MV-4-11 (cell line): ENCODE measurements at regions not wholly inside any gene's neighbourhood (a gene's known extent, or its start where the extent isn't known, plus 50 kb on each side); places are given as distances from the start of the nearest gene placed in this dataset.

Experiments used
- DNase-seq: peaks from one replicate; lab custom pipeline; 2025; lab: John Stamatoyannopoulos, UW

- DNase-seq, result no peak
Measured at GRCh38 chr5:114153833-114154232, 208.0 kb upstream of the KCNN2 start.

DNA sequence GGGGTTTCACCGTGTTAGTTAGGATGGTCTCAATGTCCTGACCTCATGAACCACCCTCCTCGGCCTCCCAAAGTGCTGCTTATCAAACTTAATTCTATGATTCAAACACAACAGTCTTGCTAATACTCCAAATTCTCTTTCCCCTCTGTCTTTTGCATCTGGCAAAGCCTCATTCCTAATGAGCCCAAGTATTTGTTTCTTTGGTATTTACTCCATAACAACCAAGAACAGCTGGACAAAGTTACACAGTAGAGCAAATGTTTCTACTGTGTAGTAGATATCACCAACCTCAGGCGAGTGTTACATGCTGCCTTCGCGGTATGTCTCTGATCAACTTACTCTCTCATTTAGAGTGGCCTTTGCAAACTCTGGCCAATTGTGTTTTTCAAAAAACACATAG is 195.8 kb upstream of the KCNN2 start:
- DNase-seq, result no peak

DNA sequence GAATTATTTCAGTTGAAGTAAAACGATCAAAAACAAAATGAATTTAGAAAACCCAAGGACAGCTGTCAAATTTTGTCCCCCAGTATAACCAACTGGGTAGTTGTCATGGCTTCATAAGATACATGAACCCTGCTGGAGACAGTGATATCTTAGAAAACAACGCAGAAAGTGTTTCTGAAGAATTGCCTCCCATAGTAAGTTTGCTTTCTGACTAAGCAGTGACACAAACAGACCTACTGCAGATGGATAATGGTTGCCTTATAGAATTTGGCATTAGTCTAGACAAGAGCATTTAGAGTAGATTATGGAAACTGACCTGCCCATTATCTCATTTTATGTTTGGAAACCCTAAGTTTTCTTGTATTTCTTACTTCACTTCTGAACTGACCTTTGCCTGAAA is 187.7 kb upstream of the KCNN2 start:
- no peak for DNase-seq

GRCh38 chr5:114174837-114175236 is 187.0 kb upstream of the KCNN2 start:
- no peak for DNase-seq

GRCh38 chr5:114176356-114176755 is 185.5 kb upstream of the KCNN2 start:
- no peak for DNase-seq

GRCh38 chr5:114179134-114179533 is 182.7 kb upstream of the KCNN2 start:
- DNase-seq, result no peak

DNA sequence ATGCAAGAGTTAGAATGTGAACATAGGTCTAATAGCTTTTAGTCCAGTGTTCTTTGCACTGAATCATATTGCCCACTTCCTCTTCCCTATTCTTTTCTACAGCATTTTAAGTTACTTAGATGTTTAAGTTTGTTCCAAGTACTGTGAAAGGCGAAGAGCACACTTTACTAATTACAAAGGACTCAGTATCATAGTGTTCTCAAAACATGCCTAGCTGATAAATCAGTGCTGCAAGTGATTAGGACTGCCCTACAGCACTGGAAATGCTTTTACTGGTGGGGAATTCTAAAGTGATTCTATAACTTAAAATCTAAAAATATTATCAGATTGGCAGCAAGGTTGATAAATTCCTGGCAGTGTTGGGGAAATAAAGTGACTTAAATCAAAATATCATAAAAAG is 177.9 kb upstream of the KCNN2 start:
- DNase-seq, result peak; percentile 41

DNA sequence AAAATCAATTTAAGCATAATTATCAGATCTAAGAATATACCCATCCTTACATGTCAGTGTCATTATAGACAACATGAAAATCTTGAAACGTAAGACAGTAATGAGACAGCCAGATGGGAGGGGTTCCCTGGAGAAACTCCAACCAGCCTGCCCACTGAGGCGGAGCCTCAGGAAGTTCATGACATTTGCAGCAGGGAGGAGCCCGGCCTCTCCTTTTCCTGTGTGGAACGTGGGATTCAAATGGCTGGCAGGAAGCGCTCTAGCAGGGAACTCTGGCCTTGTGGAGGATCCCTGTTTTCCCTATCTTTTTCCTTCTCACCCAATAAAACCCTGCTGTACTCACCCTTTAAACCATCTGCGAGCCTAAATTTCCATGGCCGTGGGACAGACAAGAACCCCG is 176.6 kb upstream of the KCNN2 start:
- DNase-seq, result no peak

DNA sequence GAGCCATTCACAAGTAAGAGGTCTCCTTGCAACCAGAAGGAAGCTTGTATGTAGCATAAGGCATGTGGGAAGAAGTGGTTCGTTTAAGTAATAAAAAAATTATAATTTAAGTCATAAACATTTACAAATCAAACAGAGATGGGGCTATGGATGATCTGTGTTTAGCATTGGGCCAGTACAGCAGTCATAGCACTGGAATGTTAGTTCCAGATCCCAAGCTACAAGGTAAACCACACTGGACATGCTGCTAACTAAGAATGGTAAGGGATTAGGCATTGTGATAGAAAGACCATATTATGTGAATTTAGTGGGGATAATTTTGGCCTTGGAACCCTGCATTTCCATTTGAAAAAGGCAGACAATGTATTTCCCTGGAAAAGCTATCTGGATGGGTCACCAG is 170.4 kb upstream of the KCNN2 start:
- no peak for DNase-seq

- DNase-seq, result peak; percentile 63
Measured at GRCh38 chr5:114192108-114192507, 169.8 kb upstream of the KCNN2 start.

DNA sequence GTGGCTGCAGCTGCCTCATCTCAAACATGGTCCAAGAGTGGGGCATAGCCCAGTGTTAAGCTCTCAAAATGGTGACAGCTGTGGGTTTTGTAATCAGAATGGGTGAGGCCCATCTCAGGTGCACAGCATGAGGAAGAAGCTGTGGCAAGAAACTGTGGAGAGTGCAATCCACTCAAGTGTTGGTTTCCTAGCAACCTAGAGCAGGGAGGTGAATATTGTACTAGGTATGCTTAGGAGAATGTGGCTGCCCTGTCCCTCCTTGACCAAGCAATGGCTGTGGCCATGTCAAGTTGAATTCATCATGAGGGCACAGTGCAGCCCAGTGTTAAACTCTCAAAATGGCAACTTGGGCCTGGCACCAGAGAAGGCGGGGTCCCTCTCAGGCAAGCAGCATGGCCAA is 160.5 kb upstream of the KCNN2 start:
- DNase-seq, result no peak

DNA sequence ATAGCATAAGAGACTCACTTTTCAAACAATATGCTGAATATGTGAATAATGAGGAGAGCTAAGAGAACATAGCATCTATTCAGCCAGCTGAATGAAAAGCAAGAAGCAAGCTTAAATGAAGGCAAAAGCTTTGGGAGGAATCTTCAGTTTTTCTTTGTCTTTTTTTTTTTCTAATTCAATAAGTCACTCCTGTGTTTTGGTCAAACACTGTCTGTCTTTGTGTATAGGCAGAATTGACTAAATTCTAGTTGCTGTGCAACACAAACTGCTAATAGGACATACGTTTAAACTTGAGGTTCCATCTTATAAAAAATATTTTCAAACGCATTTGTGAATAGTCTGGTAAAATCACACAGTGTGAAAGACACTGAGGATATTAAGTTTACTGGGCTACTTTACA is 156.9 kb upstream of the KCNN2 start:
- no peak for DNase-seq

DNA sequence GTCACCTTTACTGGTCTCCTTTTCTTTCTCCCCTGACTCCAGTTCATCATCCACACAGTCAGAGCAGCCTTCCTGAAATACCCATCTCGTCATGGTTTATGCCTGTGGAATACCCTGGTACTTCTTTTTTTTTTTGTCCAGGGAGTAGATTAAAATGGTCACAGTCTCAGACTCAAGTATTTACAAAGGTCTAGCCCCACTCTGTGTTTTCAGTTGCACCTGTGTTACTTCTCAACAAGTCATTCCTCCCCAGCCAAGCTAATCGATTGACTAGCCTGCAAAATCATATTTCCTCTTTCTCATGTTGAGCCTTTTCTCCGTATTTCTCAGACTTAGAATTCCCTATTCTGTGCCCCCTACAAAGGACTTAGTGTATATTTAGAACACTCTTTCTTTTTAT is 155.2 kb upstream of the KCNN2 start:
- no peak for DNase-seq

DNA sequence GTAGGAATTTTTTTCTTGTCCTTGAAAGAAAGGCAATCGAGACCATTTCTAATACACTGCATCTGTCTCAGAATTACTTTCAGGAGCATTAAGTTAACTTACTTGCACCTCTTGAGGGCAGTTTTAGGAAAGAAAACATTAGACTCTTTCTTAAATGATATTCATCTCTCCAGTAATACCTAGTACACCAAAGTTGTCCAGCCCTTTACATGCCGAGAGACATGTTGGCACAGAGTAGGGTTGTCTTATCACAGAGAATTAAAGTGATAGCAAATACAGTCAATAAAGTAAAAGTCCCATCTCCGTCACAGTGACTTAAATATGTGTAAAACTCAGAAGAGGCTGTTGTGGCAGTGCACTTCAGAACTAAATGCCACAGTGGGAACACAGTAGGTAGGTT is 154.3 kb upstream of the KCNN2 start:
- DNase-seq, result no peak

DNA sequence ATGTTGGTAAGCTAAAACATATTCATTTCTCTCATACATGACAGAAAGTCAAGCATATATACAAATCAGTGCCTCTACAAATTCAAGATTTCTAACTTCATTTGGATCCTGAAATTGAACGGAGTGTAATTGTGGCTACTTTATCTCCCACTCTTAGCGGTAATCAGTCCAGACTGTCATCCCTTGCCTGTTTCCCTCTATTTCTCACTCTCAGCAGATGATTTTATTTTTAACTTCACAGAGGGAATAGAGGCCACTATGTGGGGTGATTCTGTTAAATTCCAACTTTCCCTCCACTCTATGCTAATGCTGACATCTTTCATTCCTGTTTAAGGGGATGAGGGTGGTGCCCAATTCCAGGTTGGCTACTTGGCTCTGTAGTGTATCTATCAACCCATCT is 153.8 kb upstream of the KCNN2 start:
- no peak for DNase-seq

- DNase-seq, result no peak
Measured at GRCh38 chr5:114208588-114208987, 153.3 kb upstream of the KCNN2 start.

DNA sequence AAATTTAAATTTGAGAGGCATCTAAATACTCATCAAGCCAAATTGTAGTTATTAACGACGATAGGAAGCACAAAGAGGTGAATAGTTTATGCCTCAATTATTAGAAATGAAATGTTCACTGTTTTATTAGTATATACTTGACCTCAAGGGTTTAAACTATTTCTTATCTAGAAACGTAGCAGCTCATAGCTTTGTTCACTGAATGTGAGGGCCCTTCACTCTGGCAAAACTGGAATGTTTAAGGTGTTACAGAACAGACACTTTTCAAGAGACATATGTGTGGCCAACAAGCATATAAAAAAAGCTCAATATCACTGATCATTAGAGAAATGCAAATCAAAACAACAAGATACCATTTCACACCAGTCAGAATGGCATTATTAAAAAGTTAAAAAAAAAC is 151.2 kb upstream of the KCNN2 start:
- DNase-seq, result no peak

DNA sequence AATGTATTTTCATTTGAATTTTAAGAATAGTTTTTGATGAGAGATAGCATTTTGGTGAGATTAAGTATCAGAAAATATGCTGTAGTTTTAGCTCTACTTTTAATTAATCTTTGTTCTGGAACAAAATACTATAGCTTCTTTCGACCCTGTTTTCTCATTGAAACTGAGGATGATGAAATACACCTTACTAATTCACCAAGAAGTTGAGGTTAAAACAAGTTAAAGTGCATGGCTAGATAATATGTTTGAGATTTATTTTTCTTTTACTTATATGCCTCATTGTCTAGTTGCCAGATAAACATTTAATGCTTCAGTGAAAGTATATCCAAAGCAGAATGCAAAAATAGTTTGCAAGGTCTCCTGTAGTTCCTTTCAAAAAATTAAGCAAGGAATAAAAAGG is 140.1 kb upstream of the KCNN2 start:
- DNase-seq, result no peak

- peak; percentile 73 for DNase-seq
Measured at GRCh38 chr5:114223866-114224265, 138.0 kb upstream of the KCNN2 start.

GRCh38 chr5:114237766-114238165 is 124.1 kb upstream of the KCNN2 start:
- peak; percentile 91 for DNase-seq

DNA sequence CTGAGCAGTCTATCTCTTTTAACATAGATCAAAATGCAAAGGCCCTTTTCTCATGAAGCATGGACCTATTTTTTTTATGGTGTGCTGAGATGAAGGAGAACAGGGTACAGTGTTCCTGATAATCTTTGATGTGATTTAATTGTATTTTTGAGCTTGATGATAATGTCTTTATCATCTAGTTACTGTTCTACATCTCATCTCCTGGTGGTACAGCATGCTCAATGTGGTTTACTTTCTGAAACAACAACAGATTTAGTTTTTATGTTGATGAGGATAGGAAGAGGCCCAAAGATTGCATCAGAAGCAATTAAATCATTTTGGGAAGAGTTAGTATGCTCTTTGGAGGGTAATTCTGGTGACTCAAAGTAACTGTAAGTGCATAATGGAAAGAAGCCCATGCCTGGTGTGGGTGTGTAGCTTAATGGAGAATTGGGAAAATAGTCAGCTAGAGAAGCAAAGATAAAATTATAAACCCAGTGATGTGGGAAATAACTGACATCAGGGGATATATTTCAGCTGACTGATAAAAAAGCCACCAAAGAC is 123.0 kb upstream of the KCNN2 start:
- DNase-seq, result no peak

GRCh38 chr5:114243281-114243971 is 118.4 kb upstream of the KCNN2 start:
- no peak for DNase-seq

DNA sequence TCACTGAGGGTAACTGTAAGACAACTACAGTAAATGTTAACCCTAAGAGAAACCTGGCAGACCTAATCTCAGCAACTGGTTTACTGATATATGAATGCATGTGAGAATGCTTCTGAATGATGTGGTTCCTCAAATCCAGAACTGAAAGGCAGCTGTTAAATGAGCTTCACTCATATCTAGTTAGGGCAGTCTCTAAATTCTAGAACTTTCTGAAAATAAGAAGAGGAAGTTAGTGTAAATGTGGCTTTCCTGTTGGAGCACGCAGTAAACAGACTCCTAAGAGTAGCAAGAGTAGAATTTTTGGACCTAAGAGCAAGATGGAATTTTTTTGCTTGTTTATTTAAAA is 117.9 kb upstream of the KCNN2 start:
- peak; percentile 76 for DNase-seq

- no peak for DNase-seq
Measured at GRCh38 chr5:114249823-114250222, 112.0 kb upstream of the KCNN2 start.
